Gastrocnemius medialis (tissue), 4 donors: ENCODE measurements at regions not wholly inside any gene's neighbourhood (a gene's known extent, or its start where the extent isn't known, plus 50 kb on each side); places are given as distances from the start of the nearest gene placed in this dataset.

Experiments used
- ATAC-seq, 2 donors: fragments of 150-250 bp; one replicate each; pipeline ENCODE4 v1.9.1; 2016
- DNase-seq, 2 donors: peaks; one replicate each; pipeline ENCODE4 v3.0.0-alpha.2; 2019
- H3K27ac ChIP-seq, 4 donors: fragments of 200-600 bp; sonication (generic); 1 replicate in 1 of 4; 2 replicates in 3 of 4; pipeline ENCODE4 v1.5.1; 2016 to 2018; ENCODE audit warnings: mild to moderate bottlenecking in 2 of 4, moderate library complexity in 1 of 4
- H3K27me3 ChIP-seq, 3 donors: fragments of 200-600 bp; sonication (generic) in 2 of 3; 1 replicate in 1 of 3; 2 replicates in 2 of 3; pipeline versions ENCODE4 v1.5.1 to v1.6.0; 2016 to 2019; ENCODE audit warnings: mild to moderate bottlenecking in 1 of 3, moderate library complexity in 1 of 3
- H3K36me3 ChIP-seq, 2 donors: fragments of 200-600 bp; sonication (generic) in 1 of 2; one replicate each; pipeline ENCODE4 v1.5.1; 2017 to 2018
- H3K4me1 ChIP-seq, 2 donors: fragments of 200-600 bp; sonication (generic) in 1 of 2; one replicate each; pipeline ENCODE4 v1.5.1; 2016 to 2017; ENCODE audit warnings: mild to moderate bottlenecking in 2 of 2
- H3K4me3 ChIP-seq, 4 donors: fragments of 200-600 bp; sonication (generic) in 3 of 4; 1 replicate in 1 of 4; 2 replicates in 3 of 4; pipeline ENCODE4 v1.5.1; 2016 to 2019; ENCODE audit warnings: mild to moderate bottlenecking in 2 of 4
- H3K9me3 ChIP-seq, 3 donors: fragments of 200-600 bp; sonication (generic) in 2 of 3; 1 replicate in 1 of 3; 2 replicates in 2 of 3; pipeline ENCODE4 v1.5.1; 2016 to 2019
- POLR2A ChIP-seq, 2 donors: fragments of 450-650 bp; IDR thresholded peaks; one replicate each; pipeline ENCODE4 v1.6.1; 2017; ENCODE audit warnings: antibody characterized with exemption in 2 of 2, mild to moderate bottlenecking in 2 of 2, moderate library complexity in 2 of 2
- in situ Hi-C, 4 donors: fragments of 200-750 bp; cut with MboI; loops; one replicate each; pipeline versions ENCODE4 v1.15.0 to v1.8.0; 2017; ENCODE audit warnings: low sequenced_read_pairs in 4 of 4
- intact Hi-C: fragments of 100-400 bp; cut with DNase I; formaldehyde crosslinking; loops from one replicate; pipeline ENCODE4 v1.15.1; 2023; ENCODE audit warnings: low total_unique reads
- TF ChIP-seq, protein P1 (sequence below), 5 experiments: fragments of 450-650 bp in 3 of 5; fragments of 200-600 bp in 2 of 5; sonication (generic) in 2 of 5; IDR thresholded peaks in 4 of 5; conservative IDR thresholded peaks in 1 of 5; 1 replicate in 4 of 5; 2 replicates in 1 of 5; pipeline ENCODE4 v1.5.1; 2016 to 2019; ENCODE audit warnings: antibody characterized with exemption in 5 of 5, mild to moderate bottlenecking in 3 of 5, moderate library complexity in 3 of 5

DNA sequence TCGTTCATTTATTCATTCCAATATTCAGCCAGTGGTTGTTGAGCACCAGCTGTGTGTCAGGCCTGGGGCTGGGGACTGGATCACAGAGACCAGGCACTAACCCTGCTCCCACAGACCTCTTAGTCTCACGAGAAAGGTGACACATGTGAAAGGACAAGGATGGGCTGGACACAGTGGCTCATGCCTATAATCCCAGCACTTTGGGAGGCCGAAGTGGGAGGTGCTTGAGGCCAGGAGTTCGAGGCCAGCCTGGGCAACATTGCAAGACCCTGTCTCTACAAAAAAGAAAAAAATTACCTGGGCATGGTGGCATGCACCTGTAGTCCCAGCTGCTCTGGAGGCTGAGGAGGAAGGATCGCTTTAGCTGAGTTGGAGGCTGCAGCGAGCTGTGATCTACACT, 105.9 kb upstream of the SDK1 start:
- no peak overlapping the region for H3K4me3 ChIP-seq
- ATAC-seq = no peak
- intact Hi-C loops = no loop called here
- in situ Hi-C loops = no loop called here
- no peaks in the 10 kb centered on the region for H3K27me3 ChIP-seq
- TF ChIP-seq, protein P1, sequence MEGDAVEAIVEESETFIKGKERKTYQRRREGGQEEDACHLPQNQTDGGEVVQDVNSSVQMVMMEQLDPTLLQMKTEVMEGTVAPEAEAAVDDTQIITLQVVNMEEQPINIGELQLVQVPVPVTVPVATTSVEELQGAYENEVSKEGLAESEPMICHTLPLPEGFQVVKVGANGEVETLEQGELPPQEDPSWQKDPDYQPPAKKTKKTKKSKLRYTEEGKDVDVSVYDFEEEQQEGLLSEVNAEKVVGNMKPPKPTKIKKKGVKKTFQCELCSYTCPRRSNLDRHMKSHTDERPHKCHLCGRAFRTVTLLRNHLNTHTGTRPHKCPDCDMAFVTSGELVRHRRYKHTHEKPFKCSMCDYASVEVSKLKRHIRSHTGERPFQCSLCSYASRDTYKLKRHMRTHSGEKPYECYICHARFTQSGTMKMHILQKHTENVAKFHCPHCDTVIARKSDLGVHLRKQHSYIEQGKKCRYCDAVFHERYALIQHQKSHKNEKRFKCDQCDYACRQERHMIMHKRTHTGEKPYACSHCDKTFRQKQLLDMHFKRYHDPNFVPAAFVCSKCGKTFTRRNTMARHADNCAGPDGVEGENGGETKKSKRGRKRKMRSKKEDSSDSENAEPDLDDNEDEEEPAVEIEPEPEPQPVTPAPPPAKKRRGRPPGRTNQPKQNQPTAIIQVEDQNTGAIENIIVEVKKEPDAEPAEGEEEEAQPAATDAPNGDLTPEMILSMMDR (IDR thresholded peaks at IDR 0.05 in 4 of 5, conservative IDR thresholded peaks at IDR 0.05 in 1 of 5) = no peak
- TF ChIP-seq POLR2A (IDR thresholded peaks at IDR 0.05) = no peak
- no peak for DNase-seq
- no peaks in the 10 kb centered on the region for H3K9me3 ChIP-seq
- H3K36me3 ChIP-seq = no peaks in the 10 kb centered on the region
- H3K27ac ChIP-seq = no peak overlapping the region
- no peaks in the 10 kb centered on the region for H3K4me1 ChIP-seq

DNA sequence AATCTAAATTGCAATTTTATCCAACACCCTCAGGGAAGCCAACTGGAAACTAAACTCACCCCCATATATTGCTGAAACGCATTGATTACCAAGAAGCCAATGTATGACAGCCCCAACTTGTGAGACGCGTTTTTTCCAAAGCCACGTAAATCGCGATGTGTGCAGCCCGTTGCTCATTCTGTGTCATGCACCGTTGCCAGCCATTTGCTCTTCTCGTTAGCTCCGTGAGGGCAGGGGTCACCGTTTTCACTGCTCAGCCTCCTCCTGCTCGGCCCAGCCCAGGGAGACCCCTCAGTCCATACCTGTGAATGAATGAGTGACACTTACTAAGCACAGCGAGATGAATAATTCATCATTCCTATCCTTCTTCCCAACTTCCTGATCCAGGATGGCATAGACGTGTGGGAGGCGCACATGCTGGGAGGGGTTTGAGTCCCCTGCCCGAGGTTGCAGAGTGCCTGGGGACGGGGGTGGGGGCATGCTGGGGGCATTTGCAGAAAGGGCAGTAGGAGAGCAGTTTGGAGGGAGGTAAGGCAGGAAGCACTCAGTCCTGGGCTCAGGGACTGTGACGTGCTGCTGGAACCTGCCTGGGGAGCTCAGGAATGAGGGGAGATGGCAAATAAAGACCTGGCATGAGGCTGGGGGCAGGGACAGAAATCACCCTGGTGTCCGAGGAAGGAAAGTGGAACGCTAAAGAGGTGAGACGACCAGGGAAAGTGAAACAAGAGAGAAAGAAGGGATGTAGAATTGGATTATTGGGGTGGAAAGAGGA, 104.2 kb upstream of the SDK1 start:
- H3K27ac ChIP-seq = no peak overlapping the region
- DNase-seq = no peak
- no peak overlapping the region for H3K4me3 ChIP-seq
- H3K36me3 ChIP-seq = no peaks in the 10 kb centered on the region
- intact Hi-C loops = no loop called here
- no peak for ATAC-seq
- no peaks in the 10 kb centered on the region for H3K9me3 ChIP-seq
- H3K27me3 ChIP-seq = no peaks in the 10 kb centered on the region
- H3K4me1 ChIP-seq = no peaks in the 10 kb centered on the region
- TF ChIP-seq POLR2A (IDR thresholded peaks at IDR 0.05) = no peak
- TF ChIP-seq, protein P1 (IDR thresholded peaks at IDR 0.05 in 4 of 5, conservative IDR thresholded peaks at IDR 0.05 in 1 of 5) = no peak
- in situ Hi-C loops = no loop called here

DNA sequence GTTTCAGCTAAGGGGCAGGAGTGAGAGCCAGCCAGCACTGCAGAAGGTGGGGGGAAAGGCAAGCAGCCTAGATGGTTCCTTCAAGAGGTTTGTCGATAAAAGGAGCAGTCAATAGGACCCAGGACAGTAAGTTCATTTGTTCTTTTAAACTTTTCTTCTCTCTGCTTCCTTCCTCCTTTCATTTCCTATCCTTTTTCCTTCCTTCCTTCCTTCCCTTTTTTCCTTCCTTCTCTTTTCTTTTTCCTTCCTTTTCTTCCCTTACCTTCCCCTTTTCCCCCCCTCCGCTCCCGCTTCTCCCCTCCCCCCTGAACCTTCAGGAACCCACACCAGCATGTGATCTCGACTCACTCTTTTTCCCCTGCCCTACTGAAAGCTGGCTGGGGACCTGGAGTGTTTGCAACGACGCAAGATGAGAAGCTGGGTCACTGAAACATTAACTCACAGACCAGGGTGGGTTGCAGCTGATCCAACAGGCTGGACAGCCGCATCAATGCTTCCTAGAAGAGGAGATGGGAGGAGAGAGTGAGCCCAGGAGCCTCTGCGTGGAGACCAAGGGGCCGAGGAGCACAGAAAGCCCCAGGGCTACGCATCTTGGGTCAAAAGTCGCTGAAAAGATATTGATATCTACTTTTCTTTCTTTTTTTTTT, 103.4 kb upstream of the SDK1 start:
- H3K4me1 ChIP-seq = no peaks in the 10 kb centered on the region
- H3K36me3 ChIP-seq = no peaks in the 10 kb centered on the region
- H3K4me3 ChIP-seq = no peak overlapping the region
- H3K9me3 ChIP-seq = no peaks in the 10 kb centered on the region
- H3K27ac ChIP-seq = no peak overlapping the region
- ATAC-seq (no peak), DNase-seq (no peak)
- H3K27me3 ChIP-seq = no peaks in the 10 kb centered on the region
- no peak for TF ChIP-seq POLR2A (IDR thresholded peaks at IDR 0.05)
- in situ Hi-C loops = no loop called here
- intact Hi-C loops = no loop called here

DNA sequence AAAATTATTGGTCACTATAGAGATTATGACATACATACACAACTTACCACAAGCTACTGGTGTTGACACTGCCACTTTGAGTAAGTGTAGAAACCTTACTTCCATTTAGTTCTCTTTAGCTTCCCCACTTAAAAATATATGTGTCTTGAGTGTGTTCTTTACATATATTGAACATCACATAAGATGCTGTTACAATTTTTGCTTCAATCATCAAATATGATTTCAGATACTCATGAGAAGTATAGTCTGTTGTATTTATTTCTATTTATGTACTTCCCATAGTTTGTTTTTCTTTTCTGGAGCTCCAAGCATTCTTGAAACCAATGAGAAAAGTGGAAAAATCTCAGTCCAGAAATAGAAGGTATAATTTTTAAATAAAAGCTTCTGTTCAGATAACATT, 102.7 kb upstream of the SDK1 start:
- Histone ChIP-seq H3K27me3 (no peaks in the 10 kb centered on the region), H3K4me1 (no peaks in the 10 kb centered on the region), H3K9me3 (no peaks in the 10 kb centered on the region), H3K36me3 (no peaks in the 10 kb centered on the region), H3K27ac (no peak overlapping the region), H3K4me3 (no peak overlapping the region)
- ATAC-seq = no peak
- in situ Hi-C loops (no loop called here), intact Hi-C loops (no loop called here)
- no peak for TF ChIP-seq POLR2A (IDR thresholded peaks at IDR 0.05)
- TF ChIP-seq, protein P1 (IDR thresholded peaks at IDR 0.05 in 4 of 5, conservative IDR thresholded peaks at IDR 0.05 in 1 of 5) = no peak
- no peak for DNase-seq

DNA sequence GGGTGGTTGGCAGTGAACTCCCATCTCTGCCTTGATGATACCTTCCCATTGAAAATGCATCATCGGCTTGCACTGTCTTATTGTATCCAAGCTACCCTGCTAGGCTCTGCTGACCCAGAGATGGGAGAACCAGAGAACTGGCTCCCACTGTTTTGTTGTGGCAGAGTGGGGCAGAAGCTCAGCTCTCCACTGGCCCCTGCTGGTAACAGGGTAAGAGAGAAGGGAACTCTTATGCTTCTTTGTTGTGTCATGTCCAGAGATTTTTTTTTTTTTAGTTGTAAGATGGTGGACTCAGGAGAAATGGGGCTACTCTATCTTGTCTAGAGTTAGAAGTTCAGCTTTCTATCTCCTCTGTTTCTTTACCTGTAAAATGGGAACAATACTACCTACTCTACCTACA, 100.5 kb upstream of the SDK1 start:
- H3K27ac ChIP-seq = no peak overlapping the region
- ATAC-seq = no peak
- intact Hi-C loops = no loop called here
- no peaks in the 10 kb centered on the region for H3K36me3 ChIP-seq
- TF ChIP-seq, protein P1 (IDR thresholded peaks at IDR 0.05 in 4 of 5, conservative IDR thresholded peaks at IDR 0.05 in 1 of 5) = no peak
- no peak for TF ChIP-seq POLR2A (IDR thresholded peaks at IDR 0.05)
- H3K27me3 ChIP-seq = no peaks in the 10 kb centered on the region
- no peaks in the 10 kb centered on the region for H3K4me1 ChIP-seq
- no peak overlapping the region for H3K4me3 ChIP-seq
- no peak for DNase-seq
- H3K9me3 ChIP-seq = no peaks in the 10 kb centered on the region
- in situ Hi-C loops = no loop called here
